ENCODE measurements at regions not wholly inside any gene's neighbourhood (a gene's known extent, or its start where the extent isn't known, plus 50 kb on each side); places are given as distances from the start of the nearest gene placed in this dataset.

GRCh38 chr14:101185073-101185835 lies 281.7 kb upstream of the RTL1 start:
- Histone ChIP-seq H2AFZ (ENCODE audit: low read depth) (no peak overlapping the region), H3K27me3 (ENCODE audit: insufficient read depth, low read depth) (peaks cover 15% of the 10 kb centered on the region; the same call in 1 of the 2 replicates), H3K36me3 (ENCODE audit: insufficient read depth) (no peaks in the 10 kb centered on the region), H3K27ac (no peak overlapping the region), H3K79me2 (ENCODE audit: insufficient read depth, low read depth) (no peaks in the 10 kb centered on the region), H3K4me2 (no peak overlapping the region), H3K4me1 (ENCODE audit: low read depth, poor library complexity, severe bottlenecking) (no peaks in the 10 kb centered on the region), H4K20me1 (ENCODE audit: insufficient read depth) (no peaks in the 10 kb centered on the region), H3K9ac (no peak overlapping the region), H3K4me3 (IDR thresholded peaks at IDR 0.05; ENCODE audit: insufficient read depth, low read depth, low read length) (no peak overlapping the region)
- TF ChIP-seq, protein P1, sequence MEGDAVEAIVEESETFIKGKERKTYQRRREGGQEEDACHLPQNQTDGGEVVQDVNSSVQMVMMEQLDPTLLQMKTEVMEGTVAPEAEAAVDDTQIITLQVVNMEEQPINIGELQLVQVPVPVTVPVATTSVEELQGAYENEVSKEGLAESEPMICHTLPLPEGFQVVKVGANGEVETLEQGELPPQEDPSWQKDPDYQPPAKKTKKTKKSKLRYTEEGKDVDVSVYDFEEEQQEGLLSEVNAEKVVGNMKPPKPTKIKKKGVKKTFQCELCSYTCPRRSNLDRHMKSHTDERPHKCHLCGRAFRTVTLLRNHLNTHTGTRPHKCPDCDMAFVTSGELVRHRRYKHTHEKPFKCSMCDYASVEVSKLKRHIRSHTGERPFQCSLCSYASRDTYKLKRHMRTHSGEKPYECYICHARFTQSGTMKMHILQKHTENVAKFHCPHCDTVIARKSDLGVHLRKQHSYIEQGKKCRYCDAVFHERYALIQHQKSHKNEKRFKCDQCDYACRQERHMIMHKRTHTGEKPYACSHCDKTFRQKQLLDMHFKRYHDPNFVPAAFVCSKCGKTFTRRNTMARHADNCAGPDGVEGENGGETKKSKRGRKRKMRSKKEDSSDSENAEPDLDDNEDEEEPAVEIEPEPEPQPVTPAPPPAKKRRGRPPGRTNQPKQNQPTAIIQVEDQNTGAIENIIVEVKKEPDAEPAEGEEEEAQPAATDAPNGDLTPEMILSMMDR (conservative IDR thresholded peaks at IDR 0.05; ENCODE audit: low read depth, low read length) = no peak

GRCh38 chr14:101185946-101186345 lies 282.4 kb upstream of the RTL1 start:
- no peaks in the 10 kb centered on the region for H3K79me2 ChIP-seq (ENCODE audit: insufficient read depth, low read depth)
- peaks cover 19% of the 10 kb centered on the region for H3K27me3 ChIP-seq (ENCODE audit: insufficient read depth, low read depth)
- no peak overlapping the region for H3K9ac ChIP-seq
- H3K36me3 ChIP-seq (ENCODE audit: insufficient read depth) = no peaks in the 10 kb centered on the region
- no peaks in the 10 kb centered on the region for H3K4me1 ChIP-seq (ENCODE audit: low read depth, poor library complexity, severe bottlenecking)
- H2AFZ ChIP-seq (ENCODE audit: low read depth) = no peak overlapping the region
- H3K27ac ChIP-seq = no peak overlapping the region
- H3K4me2 ChIP-seq = no peak overlapping the region
- H4K20me1 ChIP-seq (ENCODE audit: insufficient read depth) = no peaks in the 10 kb centered on the region
- TF ChIP-seq, protein P1 (conservative IDR thresholded peaks at IDR 0.05; ENCODE audit: low read depth, low read length) = no peak
- no peak overlapping the region for H3K4me3 ChIP-seq (IDR thresholded peaks at IDR 0.05; ENCODE audit: insufficient read depth, low read depth, low read length)

DNA sequence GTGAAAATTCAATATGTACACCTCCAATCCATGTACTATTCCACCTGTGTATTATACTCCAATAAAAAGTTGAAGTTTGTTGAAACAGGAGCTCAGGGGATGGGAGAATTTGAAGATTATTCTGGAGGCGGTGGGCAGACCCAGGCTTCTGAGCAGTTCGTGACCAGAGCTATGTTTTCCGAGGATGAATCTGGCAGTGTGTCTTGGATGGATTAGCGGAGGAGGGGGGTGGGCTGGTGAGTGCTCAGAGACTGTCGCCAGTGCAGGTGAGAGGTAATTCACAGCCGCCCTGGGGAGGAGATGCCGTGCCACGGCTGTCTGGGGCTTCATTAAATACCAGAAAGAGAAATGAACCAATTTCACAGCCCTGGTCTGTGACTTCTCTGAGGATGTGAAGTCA lies 283.0 kb upstream of the RTL1 start:
- Histone ChIP-seq H2AFZ (ENCODE audit: low read depth) (no peak overlapping the region), H3K27ac (no peak overlapping the region), H3K4me3 (IDR thresholded peaks at IDR 0.05; ENCODE audit: insufficient read depth, low read depth, low read length) (no peak overlapping the region), H3K79me2 (ENCODE audit: insufficient read depth, low read depth) (no peaks in the 10 kb centered on the region), H3K27me3 (ENCODE audit: insufficient read depth, low read depth) (peaks cover 22% of the 10 kb centered on the region), H3K4me1 (ENCODE audit: low read depth, poor library complexity, severe bottlenecking) (no peaks in the 10 kb centered on the region), H4K20me1 (ENCODE audit: insufficient read depth) (no peaks in the 10 kb centered on the region), H3K9ac (no peak overlapping the region), H3K4me2 (no peak overlapping the region), H3K36me3 (ENCODE audit: insufficient read depth) (no peaks in the 10 kb centered on the region)
- TF ChIP-seq, protein P1 (conservative IDR thresholded peaks at IDR 0.05; ENCODE audit: low read depth, low read length) = no peak

DNA sequence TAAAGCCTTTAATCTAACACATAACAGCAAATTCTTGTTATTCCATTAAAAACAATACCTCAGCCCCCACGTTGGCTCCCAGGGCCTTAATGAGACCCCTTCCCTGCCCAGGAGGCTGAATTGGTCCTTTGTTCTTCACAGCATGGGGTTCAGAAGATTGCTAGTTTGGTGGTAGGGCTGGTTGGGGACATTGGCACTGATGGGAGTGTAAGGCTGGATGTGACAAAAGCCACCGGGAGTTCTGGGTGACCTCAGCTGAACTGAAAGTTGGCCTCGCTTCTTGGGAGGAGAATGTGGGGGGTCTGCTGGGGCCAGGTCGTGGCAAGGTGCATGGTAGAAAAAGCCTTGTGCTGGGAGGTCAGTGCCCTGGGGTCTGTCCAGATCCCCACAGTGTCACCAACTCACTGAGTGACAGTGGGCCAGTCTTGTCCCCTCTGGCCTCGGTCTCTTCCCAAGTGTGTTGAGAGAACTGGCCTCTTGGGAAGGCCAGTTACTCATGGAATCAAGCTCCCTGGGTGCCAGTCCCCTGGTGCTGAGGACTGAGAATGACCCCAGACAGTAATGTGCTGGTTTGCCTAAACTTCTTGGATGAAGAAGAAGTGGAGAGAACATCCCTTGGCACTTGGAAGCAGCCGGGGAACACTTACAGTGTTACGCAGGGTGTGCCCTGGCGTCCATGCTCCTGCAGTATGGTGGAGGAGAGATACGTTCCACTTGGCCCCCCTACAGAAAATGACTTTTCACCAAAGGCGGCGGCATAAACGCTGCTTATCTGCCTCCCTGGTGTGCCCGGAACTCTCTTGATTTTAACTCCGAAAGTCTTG lies 283.7 kb upstream of the RTL1 start:
- no peaks in the 10 kb centered on the region for H3K36me3 ChIP-seq (ENCODE audit: insufficient read depth)
- no peaks in the 10 kb centered on the region for H3K79me2 ChIP-seq (ENCODE audit: insufficient read depth, low read depth)
- H3K9ac ChIP-seq = no peak overlapping the region
- no peaks in the 10 kb centered on the region for H3K4me1 ChIP-seq (ENCODE audit: low read depth, poor library complexity, severe bottlenecking)
- no peak overlapping the region for H3K27ac ChIP-seq
- no peak overlapping the region for H3K4me2 ChIP-seq
- TF ChIP-seq, protein P1 (conservative IDR thresholded peaks at IDR 0.05; ENCODE audit: low read depth, low read length) = no peak
- H4K20me1 ChIP-seq (ENCODE audit: insufficient read depth) = no peaks in the 10 kb centered on the region
- no peak overlapping the region for H2AFZ ChIP-seq (ENCODE audit: low read depth)
- H3K4me3 ChIP-seq (IDR thresholded peaks at IDR 0.05; ENCODE audit: insufficient read depth, low read depth, low read length) = no peak overlapping the region
- peaks cover 28% of the 10 kb centered on the region for H3K27me3 ChIP-seq (ENCODE audit: insufficient read depth, low read depth)
